Ecto neural progenitor cell (in vitro differentiated cells): ENCODE measurements at regions not wholly inside any gene's neighbourhood (a gene's known extent, or its start where the extent isn't known, plus 50 kb on each side); places are given as distances from the start of the nearest gene placed in this dataset.
"Not testable (repeated sequence)": the region's sequence is repeated elsewhere in the genome, so short reads cannot be mapped to it uniquely, and the experiment has no call there.

Experiments used
- DNase-seq: peaks from one replicate; pipeline ENCODE4 v3.0.0-alpha.2; 2018; ENCODE audit warnings: low spot score

DNA sequence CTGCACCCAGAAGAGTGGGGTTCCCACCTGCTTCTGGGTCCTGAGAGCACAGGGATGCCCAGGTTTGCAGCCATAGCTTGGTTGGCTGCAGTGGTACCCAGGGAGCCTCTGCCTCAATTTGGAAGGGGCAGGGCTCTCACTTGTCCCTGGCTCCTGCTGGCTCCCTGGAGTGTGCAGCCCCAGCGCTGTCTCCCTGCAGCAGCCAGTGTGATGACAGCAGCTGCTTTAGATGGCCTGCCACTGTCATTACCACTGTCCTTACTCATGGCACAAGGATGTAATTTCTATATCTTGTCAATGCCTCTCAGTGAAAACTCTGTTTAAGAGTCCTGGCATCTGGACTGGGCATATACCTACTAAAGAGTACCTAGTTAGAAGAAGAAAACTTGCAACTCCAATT is 250.9 kb downstream of the KIF20B start:
- no peak for DNase-seq

DNA sequence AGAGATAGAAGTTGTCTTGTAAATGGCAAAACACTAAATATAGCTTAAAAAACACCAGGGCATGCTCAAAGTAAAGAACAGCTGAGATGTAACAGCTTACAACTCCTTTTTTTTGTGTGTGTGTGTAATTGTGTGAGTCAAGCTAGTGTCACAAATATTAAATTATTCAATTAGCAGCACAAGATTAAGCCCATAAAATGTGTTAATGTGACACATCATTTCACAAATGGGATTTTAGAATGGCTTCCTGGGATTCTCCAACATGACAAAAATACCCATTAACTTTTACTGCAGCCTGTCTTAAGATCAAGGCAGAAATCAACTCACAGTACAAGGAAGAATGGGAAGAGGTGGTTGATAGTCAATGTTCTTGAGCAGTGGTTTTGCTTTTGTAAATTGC is 251.4 kb downstream of the KIF20B start:
- no peak for DNase-seq

DNA sequence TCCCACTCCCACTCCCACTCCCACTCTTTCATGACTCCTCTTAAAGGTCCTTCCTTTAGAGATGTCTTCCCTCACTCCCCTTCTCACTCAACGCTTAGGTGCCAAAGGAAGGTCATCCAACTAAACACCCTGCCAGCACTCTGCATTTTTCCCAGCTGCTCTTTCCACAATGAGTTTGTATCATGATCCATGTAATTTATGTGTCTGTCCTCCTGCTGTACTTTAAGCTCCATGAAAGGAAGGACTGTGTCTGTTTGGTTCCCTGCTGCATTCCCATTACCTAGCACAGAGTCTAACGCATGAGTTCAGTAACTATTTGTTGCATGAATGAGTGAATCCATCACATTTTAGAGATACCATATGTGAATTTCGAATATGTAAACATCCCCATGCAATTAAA is 252.7 kb downstream of the KIF20B start:
- DNase-seq: no peak

DNA sequence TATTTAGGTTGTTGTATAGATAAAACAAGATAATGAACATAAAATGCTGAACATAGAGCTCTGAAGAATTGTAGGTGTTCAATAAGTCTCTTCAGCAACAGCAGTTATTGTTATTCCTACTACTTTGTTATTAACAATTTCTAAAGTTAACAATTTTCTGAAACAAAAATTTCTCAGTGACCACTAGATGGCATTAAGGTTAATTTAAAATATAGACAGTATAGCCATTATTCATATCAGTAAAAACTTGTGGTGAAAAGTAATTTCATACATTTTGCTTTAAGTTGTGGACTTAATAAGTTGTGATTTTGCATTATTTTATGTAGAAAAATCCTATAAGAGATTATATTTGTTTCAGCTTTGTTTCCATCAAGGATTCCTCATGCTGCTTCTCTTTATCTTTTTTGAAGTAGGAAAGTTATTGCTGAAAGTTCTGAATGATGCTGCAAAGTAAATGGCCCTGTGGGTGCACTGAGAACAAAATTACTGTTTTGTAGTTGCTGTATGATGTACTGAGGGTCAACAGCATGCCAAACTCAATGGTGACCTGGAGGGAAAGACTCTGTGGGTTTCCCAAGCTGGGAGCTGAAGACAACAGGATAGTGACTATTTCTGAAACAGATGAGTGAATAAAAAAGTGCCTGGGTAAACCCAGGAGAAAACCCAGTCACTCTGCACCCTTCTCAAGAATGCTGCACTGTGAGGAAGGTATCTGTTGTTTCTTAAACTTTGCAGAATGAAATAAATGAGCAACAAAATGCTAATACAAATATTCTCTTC is 253.6 kb downstream of the KIF20B start:
- DNase-seq: no peak

DNA sequence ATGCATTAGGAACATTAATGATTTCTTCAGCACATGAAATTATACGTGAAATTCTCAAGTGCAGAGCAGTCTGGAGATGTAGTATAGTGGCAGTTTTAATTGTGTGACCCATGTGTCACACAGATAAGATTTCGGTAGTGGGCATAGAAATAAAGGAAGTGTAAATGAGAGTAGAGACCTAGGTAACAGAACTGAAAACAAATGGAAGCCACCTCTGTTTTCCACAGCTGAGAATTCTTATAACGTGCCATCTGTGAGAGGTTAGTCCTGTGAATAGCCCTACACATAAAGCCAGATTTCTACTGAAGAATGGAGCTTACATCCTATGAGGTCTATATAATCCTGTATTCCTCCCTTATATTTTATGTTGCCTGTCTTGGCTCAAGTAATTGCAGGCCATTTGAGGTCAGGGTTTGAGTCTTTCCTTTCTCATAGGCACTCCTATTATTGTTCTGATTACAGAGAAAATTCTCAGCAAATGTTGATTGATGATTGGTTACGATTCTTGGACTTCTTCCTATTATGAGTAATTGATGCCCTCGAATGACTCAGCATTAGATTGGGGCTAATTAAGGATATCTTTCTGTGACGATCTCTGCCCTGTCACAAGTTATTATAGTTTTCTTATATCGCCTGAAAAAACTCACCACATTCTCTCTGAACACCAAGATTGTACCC is 258.2 kb downstream of the KIF20B start:
- no peak for DNase-seq

DNA sequence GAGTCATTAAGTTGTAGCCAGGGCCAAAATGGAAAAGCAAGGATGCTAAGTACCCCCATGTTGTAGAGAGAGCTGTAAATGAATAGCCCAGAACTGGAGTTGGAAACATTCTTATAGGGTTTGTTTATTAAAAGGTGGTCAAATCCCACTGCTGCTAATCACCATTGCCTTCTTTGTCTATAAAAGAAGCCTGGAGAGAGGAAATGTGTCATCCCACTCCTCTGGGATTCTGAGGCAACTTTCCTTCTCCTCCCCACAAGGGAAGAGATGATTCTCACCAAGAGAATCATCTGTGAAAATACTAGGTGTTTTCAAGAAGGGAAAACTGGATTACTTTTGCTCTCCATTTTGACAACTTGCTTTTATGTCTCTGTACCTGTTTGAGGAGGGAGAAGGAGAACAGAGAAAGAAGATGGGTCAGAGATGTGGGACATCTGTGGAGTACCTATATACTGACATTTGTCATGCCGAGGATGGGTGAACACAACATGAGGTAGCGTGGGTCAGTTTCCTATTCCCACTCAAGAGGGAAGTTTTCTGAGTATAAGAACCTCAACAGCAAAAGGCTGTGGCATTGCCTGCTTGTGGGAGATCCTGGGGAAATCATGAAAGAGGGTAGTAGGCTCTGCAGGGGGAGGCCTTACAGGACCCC is 262.2 kb downstream of the KIF20B start:
- no peak for DNase-seq

DNA sequence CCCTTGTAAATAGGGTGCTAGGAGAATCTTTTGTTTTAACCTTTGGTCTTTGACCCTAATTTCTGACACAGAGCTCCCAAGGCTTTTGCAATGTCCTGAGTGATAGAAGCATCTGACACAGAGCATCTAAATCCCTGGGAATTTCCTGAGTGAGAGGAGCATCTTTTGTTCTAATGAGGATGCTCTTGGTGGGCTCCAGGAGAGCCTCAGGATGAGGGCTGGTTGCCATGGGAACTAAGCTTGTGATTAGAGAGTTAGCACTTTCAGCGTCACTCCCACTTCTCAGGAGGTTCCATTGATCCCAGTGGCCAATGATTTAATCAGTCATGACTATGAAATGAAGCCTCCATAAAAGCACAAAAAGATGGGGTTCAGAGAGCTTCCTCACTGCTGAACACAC is 264.8 kb downstream of the KIF20B start:
- DNase-seq: peak; percentile 64

DNA sequence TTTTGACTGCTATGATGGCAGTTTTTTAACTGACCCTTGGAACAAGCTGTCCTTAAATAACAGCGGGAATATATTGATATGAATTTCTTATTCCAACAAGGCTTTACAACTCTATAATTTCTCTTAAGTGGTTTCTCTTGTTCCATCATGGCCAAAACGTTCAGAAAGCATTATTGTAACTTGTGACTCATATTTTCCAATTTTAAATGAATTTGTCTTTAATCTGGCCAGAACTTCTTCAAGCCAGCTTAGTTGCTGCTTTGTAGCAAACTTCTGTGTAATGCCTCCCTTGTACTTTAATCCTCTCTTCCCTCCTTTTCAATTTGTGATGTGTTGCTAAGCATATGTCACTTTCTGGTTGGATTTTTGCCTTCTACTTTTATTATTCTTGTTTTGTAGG is 271.9 kb downstream of the KIF20B start:
- no peak for DNase-seq

DNA sequence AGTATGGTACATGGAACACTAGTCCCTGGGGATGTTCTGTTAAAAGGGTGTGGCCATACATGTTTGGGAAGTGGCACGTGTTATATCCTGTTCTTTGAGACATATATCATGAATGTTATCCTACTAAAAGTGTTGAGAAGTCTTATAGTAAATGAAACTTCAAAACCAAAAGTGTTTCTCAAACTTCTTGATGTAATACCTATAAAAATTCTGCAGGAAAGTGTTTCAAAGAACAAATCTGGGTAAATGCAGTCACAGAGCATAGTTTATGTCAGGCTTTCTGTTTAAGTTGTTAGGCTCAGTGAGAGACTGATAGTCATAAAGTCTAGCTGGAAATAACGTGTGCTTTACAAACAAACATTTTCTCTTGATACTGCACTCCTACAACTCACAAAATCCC is 273.7 kb downstream of the KIF20B start:
- no peak for DNase-seq

DNA sequence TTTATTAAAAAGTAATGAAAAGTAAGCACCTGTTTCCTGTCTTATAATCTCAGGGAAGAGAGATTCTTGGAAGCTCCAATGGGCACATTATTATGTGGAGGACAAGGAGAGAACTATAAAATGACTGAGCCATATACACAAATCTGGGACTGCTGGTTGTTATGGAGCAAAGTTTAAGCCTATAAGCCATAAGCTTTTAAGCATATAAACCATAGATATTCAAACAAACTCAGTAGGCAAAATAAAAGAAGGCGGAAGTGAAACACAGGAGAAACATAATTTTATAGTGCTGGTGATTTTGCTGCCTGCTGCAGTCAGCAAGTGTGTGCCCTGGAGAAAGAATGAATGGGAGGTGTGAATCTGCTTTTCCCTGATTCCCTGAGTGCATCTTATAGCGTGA is 274.4 kb downstream of the KIF20B start:
- DNase-seq: no peak

DNA sequence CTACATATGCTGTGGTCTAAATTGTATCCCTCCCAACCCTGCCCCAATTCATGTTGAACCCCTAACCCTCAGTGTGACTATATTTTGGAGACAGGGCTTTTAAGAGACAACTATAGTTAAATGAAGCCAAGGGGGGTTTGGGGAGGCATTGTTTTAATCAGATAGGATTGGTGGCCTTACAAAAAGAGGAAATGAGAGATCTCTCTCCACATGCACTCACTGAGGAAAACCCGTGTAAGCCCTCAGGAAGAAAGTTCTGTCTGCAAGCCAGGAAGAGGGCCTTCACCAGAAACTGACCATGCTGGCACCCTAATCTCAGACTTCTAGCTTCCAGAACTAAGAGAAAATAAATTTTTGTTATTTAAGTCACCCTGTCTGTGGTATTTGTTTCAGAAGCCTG is 276.7 kb downstream of the KIF20B start:
- no peak for DNase-seq

DNA sequence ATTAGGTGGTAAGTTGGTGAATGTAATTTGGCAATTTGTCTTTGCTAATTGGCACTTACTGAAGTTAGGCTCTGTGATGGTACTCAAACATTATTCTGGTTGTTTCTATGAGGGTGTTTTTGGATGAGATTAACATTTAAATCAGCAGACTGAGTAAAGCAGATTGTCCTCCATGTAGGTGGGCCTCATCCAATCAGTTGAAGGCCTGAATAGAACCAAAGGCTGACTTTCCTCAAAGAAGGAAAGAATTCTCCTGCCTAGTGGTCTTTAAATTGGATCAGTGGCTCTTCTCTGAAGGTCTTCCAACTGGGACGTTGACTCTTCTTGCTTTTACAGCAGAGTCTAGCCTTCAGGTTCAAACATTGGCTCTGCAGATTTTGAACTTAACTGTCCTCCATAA is 278.3 kb downstream of the KIF20B start:
- DNase-seq: no peak

DNA sequence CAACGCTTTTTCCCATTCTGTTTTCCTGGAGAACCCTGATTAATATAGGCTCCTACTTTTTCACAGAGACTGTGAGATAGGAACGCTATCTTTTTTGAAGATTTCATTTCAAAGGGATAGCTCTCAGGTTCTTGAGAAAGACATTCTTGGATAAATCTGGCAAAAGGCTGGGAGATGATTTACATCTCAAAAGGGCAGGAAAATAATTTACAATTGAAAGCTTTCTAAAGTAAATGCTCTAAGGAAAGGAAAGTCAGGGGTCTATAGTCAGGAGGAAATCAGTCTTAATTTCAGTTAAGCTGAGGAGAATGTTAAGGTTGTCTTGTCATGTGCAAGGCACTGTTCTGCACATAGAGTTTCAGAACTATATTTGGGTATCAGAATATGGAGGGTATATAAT is 278.8 kb downstream of the KIF20B start:
- DNase-seq: no peak

DNA sequence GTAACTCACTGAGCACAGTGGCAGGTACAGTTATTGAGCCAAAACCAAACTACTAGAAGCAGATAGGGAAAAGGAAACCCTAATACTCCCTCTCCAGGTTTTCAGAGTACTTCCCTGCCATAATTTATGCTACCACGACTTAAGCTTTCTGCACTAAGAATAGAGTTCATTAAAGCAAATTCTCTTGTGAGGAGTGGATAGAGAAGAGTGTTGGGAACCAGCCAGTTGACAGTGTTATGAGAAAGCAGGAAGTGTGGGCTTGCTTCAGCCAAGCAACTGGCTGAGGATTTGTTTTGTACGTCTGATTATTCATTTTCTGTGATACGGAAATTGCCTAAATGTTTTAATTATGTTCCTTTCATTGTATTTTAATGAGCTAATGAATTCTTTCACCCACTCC is 280.5 kb downstream of the KIF20B start:
- no peak for DNase-seq

DNA sequence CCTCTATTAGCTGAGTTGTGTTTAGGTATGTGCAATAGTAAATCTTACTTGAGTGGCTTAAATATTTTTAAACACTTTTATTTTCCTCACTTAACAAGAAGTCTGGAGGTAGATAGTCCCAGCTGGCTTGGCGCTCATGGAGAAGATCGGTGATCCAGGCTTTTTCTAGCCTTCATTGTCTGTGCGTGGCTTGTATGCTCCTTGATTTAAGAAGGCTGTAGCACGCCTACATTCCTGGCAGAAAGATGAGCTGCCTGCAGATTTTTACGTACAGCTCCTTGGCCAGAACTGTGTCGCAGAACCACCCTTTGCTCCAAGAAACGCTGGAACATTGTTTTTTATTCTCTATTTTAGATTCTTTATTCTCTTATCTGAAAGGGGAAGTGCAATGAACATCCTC is 284.1 kb downstream of the KIF20B start:
- DNase-seq: no peak

DNA sequence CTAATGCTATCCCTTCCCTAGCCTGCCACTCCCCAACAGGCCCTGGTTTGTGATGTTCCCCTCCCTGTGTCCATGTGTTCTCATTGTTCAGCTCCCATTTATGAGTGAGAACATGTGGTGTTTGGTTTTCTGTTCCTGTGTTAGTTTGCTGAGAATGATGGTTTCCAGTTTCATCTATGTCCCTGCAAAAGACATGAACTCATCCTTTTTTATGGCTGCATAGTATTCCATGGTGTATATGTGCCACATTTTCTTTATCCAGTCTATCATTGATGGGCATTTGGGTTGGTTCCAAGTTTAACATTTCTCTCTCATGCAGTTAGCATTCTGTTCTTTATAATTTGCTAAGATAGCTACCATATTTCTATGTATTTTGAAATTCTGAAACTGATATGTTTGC is 287.0 kb downstream of the KIF20B start:
- not testable (repeated sequence) for DNase-seq

DNA sequence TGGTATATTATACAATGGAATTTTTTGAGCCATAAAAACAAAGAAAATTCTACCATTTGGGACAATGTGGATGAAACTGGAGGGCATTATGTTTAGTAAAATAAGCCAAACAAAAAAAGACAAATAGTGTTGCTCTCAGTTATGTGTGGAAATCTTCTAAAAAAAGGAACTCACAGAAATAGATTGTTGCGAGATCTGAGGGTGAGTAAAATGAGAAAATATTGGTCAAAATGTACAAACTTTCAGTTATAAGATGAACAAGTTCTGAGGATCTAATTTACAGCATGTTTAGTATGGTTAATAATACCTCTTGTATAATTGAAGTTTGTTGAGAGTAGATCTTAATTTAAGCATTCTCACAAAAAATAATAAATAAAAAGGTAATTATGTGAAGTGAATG is 291.2 kb downstream of the KIF20B start:
- DNase-seq: no peak

DNA sequence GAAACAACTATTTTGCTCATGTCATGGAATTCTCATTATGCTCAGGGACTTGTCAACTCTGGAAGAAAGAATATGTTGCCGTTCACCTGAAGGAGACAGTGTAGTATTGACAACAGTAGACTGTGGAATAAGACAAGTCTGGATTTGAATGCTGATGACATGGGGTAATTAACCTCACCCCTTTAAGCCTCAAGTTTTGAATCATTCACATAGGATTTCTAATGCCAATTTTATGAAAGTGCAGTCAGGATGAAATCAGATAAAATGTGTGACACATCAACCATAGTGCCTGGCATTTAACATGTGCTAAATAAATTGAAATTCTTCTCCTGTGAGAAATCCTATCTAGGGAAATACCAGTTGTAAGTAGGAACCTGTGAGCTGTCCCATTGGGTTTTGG is 305.8 kb downstream of the KIF20B start:
- DNase-seq: no peak

DNA sequence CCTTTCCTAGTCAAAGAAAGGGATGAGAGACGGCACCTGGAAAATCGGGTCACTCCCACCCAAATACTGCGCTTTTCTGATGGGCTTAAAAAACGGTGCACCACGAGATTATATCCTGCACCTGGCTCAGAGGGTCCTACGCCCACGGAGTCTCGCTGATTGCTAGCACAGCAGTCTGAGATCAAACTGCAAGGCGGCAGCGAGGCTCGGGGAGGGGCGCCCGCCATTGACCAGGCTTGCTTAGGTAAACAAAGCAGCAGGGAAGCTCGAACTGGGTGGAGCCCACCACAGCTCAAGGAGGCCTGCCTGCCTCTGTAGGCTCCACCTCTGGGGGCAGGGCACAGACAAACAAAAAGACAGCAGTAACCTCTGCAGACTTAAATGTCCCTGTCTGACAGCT is 309.9 kb downstream of the KIF20B start:
- not testable (repeated sequence) for DNase-seq

DNA sequence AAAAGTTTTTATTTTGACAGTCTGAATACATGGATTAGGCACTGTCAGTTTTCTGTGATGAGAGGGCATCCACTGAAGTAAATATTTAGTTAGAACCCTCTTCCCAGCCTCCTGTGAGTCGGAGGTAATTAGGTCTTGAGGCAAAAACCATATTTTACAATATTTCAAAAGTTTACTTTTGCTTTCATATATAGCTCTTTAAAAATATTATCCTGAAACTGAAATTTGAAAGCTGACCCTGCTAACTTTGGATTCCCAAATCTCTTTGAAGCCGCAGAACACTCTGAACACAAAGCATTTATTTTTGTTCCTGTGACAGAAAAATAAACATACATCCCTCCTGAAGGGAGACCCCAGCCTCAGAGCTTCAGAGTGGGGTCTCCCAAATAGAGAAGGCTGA is 317.4 kb downstream of the KIF20B start:
- no peak for DNase-seq

DNA sequence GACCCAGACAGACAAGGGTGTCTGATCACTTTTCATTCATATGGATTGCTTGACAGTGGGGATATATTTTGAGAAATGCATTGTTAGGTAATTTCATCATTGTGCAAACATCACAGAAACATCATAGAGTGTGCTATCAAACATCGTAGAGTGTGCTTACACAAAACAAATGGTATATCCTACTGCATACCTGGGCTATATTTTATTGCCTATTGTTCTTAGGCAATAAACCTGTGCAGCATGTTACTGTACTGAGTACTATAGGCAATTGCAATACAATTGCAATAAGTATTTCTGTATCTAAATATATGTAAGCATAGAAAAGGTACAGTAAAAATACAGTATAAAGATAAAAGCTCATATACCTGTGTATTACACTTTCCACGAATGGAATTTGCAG is 319.1 kb downstream of the KIF20B start:
- no peak for DNase-seq

DNA sequence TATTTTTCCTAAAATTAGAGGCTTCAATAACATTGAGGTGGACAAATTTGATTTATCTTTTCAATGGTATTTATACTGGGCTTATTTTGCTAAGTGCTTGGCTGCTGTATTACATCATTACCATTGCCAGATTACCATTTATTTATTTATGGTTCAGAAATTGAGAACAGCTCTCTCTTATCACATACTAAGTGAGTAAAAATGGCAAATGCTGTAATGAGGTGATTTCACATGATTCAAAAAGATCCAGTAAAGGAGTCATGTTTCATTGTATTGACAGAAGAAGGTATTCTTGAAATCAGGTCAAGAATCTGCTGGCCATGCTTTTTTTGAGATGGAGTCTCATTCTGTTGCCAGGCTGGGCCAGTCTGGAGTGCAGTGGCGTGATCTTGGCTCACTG is 322.6 kb downstream of the KIF20B start:
- no peak for DNase-seq

DNA sequence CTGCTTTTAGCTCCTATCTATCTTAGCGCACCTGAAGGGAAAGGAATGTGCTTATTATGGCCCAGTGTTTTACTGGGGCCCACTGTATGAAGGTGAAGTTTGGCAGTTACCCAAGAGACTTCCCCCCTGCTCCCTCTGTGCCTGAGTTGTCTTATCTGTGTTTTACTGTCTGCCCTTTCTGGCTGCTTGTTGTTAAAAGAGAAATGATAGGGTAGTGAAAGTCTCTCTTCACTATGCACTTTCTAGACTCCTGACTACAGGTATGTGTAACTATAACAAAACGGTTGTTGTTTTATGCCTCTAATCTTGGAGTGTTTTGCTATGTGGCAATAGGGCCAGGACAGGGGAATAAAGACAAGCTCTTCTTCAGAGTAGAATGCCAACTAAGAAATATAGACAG is 326.9 kb downstream of the KIF20B start:
- DNase-seq: no peak

DNA sequence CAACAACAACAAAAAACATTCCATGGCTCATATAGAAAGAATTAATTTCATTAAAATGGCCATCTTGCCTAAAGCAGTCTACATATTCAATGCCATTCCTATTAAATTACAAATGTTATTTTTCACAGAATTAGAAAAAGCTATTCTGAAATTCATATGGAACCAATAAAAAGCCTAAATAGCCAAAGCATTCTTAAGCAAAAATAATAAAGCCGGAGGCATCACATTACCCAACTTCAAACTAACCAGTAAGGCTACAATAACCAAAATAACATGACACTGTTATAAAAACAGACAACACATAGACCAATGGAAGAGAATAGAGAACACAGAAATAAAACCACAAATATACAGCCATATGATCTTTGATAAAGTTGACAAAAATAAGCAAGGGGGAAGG is 330.4 kb downstream of the KIF20B start:
- no peak for DNase-seq
